ENCODE measurements at regions not wholly inside any gene's neighbourhood (a gene's known extent, or its start where the extent isn't known, plus 50 kb on each side); places are given as distances from the start of the nearest gene placed in this dataset.

- Mint-ChIP-seq H3K9me3 (no peaks in the 10 kb centered on the region), H3K4me3 (no peak overlapping the region), H3K36me3 (no peaks in the 10 kb centered on the region), H3K27ac (no peak overlapping the region), H3K27me3 (peaks cover 0 to 8% of the 10 kb centered on the region in 2 donors), H3K4me1 (peaks cover 6 to 12% (median 9%) of the 10 kb centered on the region in 3 donors)
- H3K4me1 ChIP-seq (ENCODE audit: control insufficient read depth in 1 of 2, extremely low read depth in 1 of 2, insufficient read depth in 2 of 2, low read length in 2 of 2) = peaks cover 4 to 8% of the 10 kb centered on the region in 2 experiments
- POLR2A ChIA-PET = interaction anchor here in 1 of 2 donors (0.6 kb wide), 1 partner anchor 436 kb away, joined by 3 read pairs; no protein-coding TSS in a partner anchor
- no peaks in the 10 kb centered on the region for H3K9me3 ChIP-seq
- no peak for ATAC-seq (replicated peaks in 1 of 4)
- no peaks in the 10 kb centered on the region for H3K36me3 ChIP-seq (ENCODE audit: control insufficient read depth in 2 of 2, extremely low read depth in 1 of 2, insufficient read depth in 1 of 2, low read length in 1 of 2)
- WGBS (ENCODE audit: insufficient coverage) = no CpG with 5 or more reads among the region's 5 CpGs
- no peak overlapping the region for H3K27ac ChIP-seq (ENCODE audit: low read length)
- H3K4me3 ChIP-seq (ENCODE audit: control insufficient read depth in 1 of 2, extremely low read depth in 1 of 2, low read length in 1 of 2) = no peak overlapping the region
- H3K27me3 ChIP-seq (replicated peaks in 1 of 2; ENCODE audit: control insufficient read depth in 2 of 2, extremely low read depth in 1 of 2, insufficient read depth in 2 of 2, low read length in 1 of 2) = peaks cover 0 to 7% of the 10 kb centered on the region in 2 experiments
- DNase-seq = no peak
- CTCF ChIA-PET = no interaction called here
Measured at GRCh38 chr13:44136696-44137268, 236.8 kb upstream of the SERP2 start.

DNA sequence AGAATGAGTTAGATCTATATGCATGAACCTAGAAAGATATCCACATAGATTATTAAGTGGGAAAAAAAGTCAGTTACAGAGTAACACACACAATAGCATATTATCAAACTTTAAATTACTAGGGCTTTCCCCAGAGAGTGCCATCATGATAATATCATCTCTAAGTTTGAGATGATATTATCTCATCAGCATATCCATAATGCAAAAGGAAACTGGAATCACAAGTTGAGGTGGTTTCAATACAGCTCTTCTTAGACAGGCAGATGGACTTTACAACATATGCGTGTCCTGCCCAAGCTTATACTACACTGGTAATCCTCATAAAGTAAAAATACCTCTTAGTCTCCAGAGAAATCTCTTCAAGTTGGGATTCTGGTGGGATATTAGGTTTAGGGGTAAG is 236.2 kb upstream of the SERP2 start:
- Histone ChIP-seq H3K4me3 (ENCODE audit: control insufficient read depth in 1 of 2, extremely low read depth in 1 of 2, low read length in 1 of 2) (no peak overlapping the region), H3K27ac (ENCODE audit: low read length) (no peak overlapping the region), H3K27me3 (replicated peaks in 1 of 2; ENCODE audit: control insufficient read depth in 2 of 2, extremely low read depth in 1 of 2, insufficient read depth in 2 of 2, low read length in 1 of 2) (peaks cover 0 to 7% of the 10 kb centered on the region in 2 experiments), H3K9me3 (no peaks in the 10 kb centered on the region), H3K4me1 (ENCODE audit: control insufficient read depth in 1 of 2, extremely low read depth in 1 of 2, insufficient read depth in 2 of 2, low read length in 2 of 2) (peaks cover 6 to 12% of the 10 kb centered on the region in 2 experiments), H3K36me3 (ENCODE audit: control insufficient read depth in 2 of 2, extremely low read depth in 1 of 2, insufficient read depth in 1 of 2, low read length in 1 of 2) (no peaks in the 10 kb centered on the region)
- no peaks in the 10 kb centered on the region for H3K36me3 Mint-ChIP-seq
- no peaks in the 10 kb centered on the region for H3K9me3 Mint-ChIP-seq
- H3K27me3 Mint-ChIP-seq = peaks cover 0 to 8% of the 10 kb centered on the region in 2 donors
- WGBS (ENCODE audit: insufficient coverage) = no CpG with 5 or more reads among the region's 1 CpG
- DNase-seq (no peak), ATAC-seq (replicated peaks in 1 of 4) (no peak)
- H3K27ac Mint-ChIP-seq = no peak overlapping the region
- CTCF ChIA-PET = no interaction called here
- H3K4me3 Mint-ChIP-seq = no peak overlapping the region
- POLR2A ChIA-PET = interaction anchor here in 1 of 2 donors (0.6 kb wide), 1 partner anchor 435 kb away, joined by 3 read pairs; no protein-coding TSS in a partner anchor
- H3K4me1 Mint-ChIP-seq = peaks cover 10 to 15% (median 13%) of the 10 kb centered on the region in 3 donors

GRCh38 chr13:44140146-44140545 is 233.5 kb upstream of the SERP2 start:
- DNase-seq = no peak
- ATAC-seq (replicated peaks in 1 of 4) = no peak
- Mint-ChIP-seq H3K36me3 (no peaks in the 10 kb centered on the region), H3K4me1 (peaks cover 12 to 24% (median 15%) of the 10 kb centered on the region in 3 donors), H3K27me3 (peaks cover 1 to 4% of the 10 kb centered on the region in 2 donors), H3K4me3 (no peak overlapping the region), H3K27ac (no peak overlapping the region), H3K9me3 (no peaks in the 10 kb centered on the region)
- no peaks in the 10 kb centered on the region for H3K9me3 ChIP-seq
- no peak overlapping the region for H3K27ac ChIP-seq (ENCODE audit: low read length)
- H3K4me1 ChIP-seq (ENCODE audit: control insufficient read depth in 1 of 2, extremely low read depth in 1 of 2, insufficient read depth in 2 of 2, low read length in 2 of 2) = peaks cover 9 to 14% of the 10 kb centered on the region in 2 experiments
- H3K36me3 ChIP-seq (ENCODE audit: control insufficient read depth in 2 of 2, extremely low read depth in 1 of 2, insufficient read depth in 1 of 2, low read length in 1 of 2) = no peaks in the 10 kb centered on the region
- H3K27me3 ChIP-seq (replicated peaks in 1 of 2; ENCODE audit: control insufficient read depth in 2 of 2, extremely low read depth in 1 of 2, insufficient read depth in 2 of 2, low read length in 1 of 2) = peaks cover 0 to 7% of the 10 kb centered on the region in 2 experiments
- CTCF ChIA-PET = interaction anchor here (0.6 to 0.8 kb wide), 2 partner anchors 134 to 330 kb away, joined by 3 read pairs; no protein-coding TSS in a partner anchor
- WGBS (ENCODE audit: insufficient coverage) = 100% methylated on average over 4 of the region's 7 CpGs
- POLR2A ChIA-PET = no interaction called here
- H3K4me3 ChIP-seq (ENCODE audit: control insufficient read depth in 1 of 2, extremely low read depth in 1 of 2, low read length in 1 of 2) = no peak overlapping the region

DNA sequence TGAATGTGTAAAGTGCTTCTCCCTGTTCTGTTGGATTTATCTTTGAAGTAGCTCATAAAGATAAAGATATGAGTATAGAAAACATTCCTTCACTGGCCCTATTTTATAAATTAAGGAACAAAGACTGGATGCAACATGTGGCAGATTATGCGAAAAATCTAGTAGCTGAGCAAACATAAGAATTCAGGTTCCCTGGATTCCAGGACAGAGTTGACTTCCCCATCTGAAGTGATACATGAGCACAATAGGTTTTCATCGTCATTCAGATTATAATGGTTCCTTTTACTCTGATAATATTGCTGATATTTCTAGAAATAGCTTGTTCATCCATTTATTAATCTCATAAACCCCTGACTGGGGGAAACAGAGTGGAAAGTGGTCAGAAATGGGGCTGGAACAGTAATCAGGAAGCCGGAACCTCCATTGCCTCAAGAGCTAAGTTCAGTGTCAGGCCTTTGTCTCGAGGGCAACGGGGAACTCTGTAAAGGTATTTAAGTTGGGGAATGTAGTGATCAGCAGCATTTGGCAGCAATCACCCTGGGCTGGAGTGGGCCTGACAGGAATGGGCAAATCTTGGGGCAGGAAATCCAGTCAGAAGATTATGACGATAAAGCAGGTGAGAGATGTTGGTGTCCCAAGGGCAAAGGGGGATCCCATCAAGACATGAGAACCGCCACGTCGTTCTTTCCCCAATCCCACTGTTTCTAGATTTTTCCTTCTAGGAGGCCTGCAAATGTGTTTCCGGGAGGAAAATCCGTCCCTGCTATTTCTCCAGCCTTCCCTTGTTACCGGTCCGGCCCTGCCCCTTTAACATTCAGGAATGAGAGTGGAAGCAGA is 232.5 kb upstream of the SERP2 start:
- CTCF ChIA-PET = interaction anchor here (0.6 to 0.8 kb wide), 4 partner anchors 133 to 772 kb away, joined by 3 to 6 read pairs (median 4); no protein-coding TSS in a partner anchor
- WGBS (ENCODE audit: insufficient coverage) = 34% methylated on average over 4 of the region's 13 CpGs
- H3K36me3 ChIP-seq (ENCODE audit: control insufficient read depth in 2 of 2, extremely low read depth in 1 of 2, insufficient read depth in 1 of 2, low read length in 1 of 2) = no peaks in the 10 kb centered on the region

GRCh38 chr13:44141725-44142539 is 231.7 kb upstream of the SERP2 start:
- Mint-ChIP-seq H3K27me3 (peaks cover 1 to 7% of the 10 kb centered on the region in 2 donors), H3K9me3 (no peaks in the 10 kb centered on the region), H3K36me3 (no peaks in the 10 kb centered on the region), H3K4me3 (peak overlapping the region; percentile 80 to 92 (median 88)), H3K4me1 (peaks cover 12 to 24% (median 15%) of the 10 kb centered on the region in 3 donors), H3K27ac (peak overlapping the region; percentile 88 to 96)
- Histone ChIP-seq H3K4me1 (ENCODE audit: control insufficient read depth in 1 of 2, extremely low read depth in 1 of 2, insufficient read depth in 2 of 2, low read length in 2 of 2) (peaks cover 9 to 14% of the 10 kb centered on the region in 2 experiments), H3K36me3 (ENCODE audit: control insufficient read depth in 2 of 2, extremely low read depth in 1 of 2, insufficient read depth in 1 of 2, low read length in 1 of 2) (no peaks in the 10 kb centered on the region), H3K27me3 (replicated peaks in 1 of 2; ENCODE audit: control insufficient read depth in 2 of 2, extremely low read depth in 1 of 2, insufficient read depth in 2 of 2, low read length in 1 of 2) (peaks cover 0 to 7% of the 10 kb centered on the region in 2 experiments), H3K27ac (ENCODE audit: low read length) (peak overlapping the region; percentile 97), H3K9me3 (no peaks in the 10 kb centered on the region), H3K4me3 (ENCODE audit: control insufficient read depth in 1 of 2, extremely low read depth in 1 of 2, low read length in 1 of 2) (peak overlapping the region; percentile 88 to 96)
- ChIA-PET CTCF (interaction anchor here (0.6 to 0.7 kb wide), 3 partner anchors 230 to 771 kb away, joined by 3 to 6 read pairs (median 6); no protein-coding TSS in a partner anchor), POLR2A (no interaction called here)
- peak; percentile 58 to 97 (median 81) for DNase-seq
- ATAC-seq (replicated peaks in 1 of 4) = peak; percentile 98 to 99 (median 99)
- WGBS (ENCODE audit: insufficient coverage) = under 1% methylated on average over 64 of the region's 84 CpGs

More for the DNA sequence above, 232.5 kb upstream of the SERP2 start:
- H3K36me3 Mint-ChIP-seq = no peaks in the 10 kb centered on the region
- peaks cover 1 to 4% of the 10 kb centered on the region in 2 donors for H3K27me3 Mint-ChIP-seq
- H3K27me3 ChIP-seq (replicated peaks in 1 of 2; ENCODE audit: control insufficient read depth in 2 of 2, extremely low read depth in 1 of 2, insufficient read depth in 2 of 2, low read length in 1 of 2) = peaks cover 0 to 7% of the 10 kb centered on the region in 2 experiments
- H3K4me1 Mint-ChIP-seq = peaks cover 12 to 24% (median 15%) of the 10 kb centered on the region in 3 donors
- POLR2A ChIA-PET = no interaction called here
- H3K9me3 ChIP-seq = no peaks in the 10 kb centered on the region
- no peak for ATAC-seq (replicated peaks in 1 of 4)
- H3K27ac ChIP-seq (ENCODE audit: low read length) = peak overlapping the region; percentile 97
- peak overlapping the region; percentile 79 to 86 for H3K27ac Mint-ChIP-seq
- DNase-seq = peak in 2 of 35 experiments; percentile 2 to 10
- H3K4me1 ChIP-seq (ENCODE audit: control insufficient read depth in 1 of 2, extremely low read depth in 1 of 2, insufficient read depth in 2 of 2, low read length in 2 of 2) = peaks cover 9 to 14% of the 10 kb centered on the region in 2 experiments
- H3K4me3 ChIP-seq (ENCODE audit: control insufficient read depth in 1 of 2, extremely low read depth in 1 of 2, low read length in 1 of 2) = peak overlapping the region; percentile 88 to 96
- no peaks in the 10 kb centered on the region for H3K9me3 Mint-ChIP-seq
- peak overlapping the region; percentile 80 to 84 (median 83) for H3K4me3 Mint-ChIP-seq

DNA sequence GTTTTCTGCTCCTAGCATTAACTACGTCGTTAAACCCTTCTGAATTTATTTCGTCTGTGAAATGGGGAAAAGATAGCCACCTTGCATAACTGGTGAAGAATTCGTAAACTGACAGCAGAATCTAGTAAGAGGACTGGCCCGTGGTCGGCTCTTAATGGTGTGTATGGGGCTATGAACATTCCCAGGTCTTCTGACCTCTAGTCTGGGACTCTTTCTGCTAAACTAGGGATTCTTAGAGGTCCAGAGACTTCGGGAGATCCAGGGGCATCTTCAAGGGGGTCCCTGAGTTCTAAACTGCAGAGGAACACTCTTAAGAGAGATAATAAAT is 231.1 kb upstream of the SERP2 start:
- Mint-ChIP-seq H3K36me3 (no peaks in the 10 kb centered on the region), H3K27me3 (peaks cover 1 to 5% of the 10 kb centered on the region in 2 donors), H3K4me1 (peaks cover 12 to 24% (median 15%) of the 10 kb centered on the region in 3 donors), H3K4me3 (peak overlapping the region; percentile 80 to 92 (median 88)), H3K27ac (peak overlapping the region; percentile 88 to 96), H3K9me3 (no peaks in the 10 kb centered on the region)
- H3K27ac ChIP-seq (ENCODE audit: low read length) = peak overlapping the region; percentile 84
- H3K4me1 ChIP-seq (ENCODE audit: control insufficient read depth in 1 of 2, extremely low read depth in 1 of 2, insufficient read depth in 2 of 2, low read length in 2 of 2) = peaks cover 9 to 14% of the 10 kb centered on the region in 2 experiments
- no peaks in the 10 kb centered on the region for H3K36me3 ChIP-seq (ENCODE audit: control insufficient read depth in 2 of 2, extremely low read depth in 1 of 2, insufficient read depth in 1 of 2, low read length in 1 of 2)
- WGBS (ENCODE audit: insufficient coverage) = 38% methylated on average over 3 of the region's 7 CpGs
- CTCF ChIA-PET = no interaction called here
- DNase-seq (no peak), ATAC-seq (replicated peaks in 1 of 4) (peak in 2 of 4 experiments; percentile 1)
- H3K4me3 ChIP-seq (ENCODE audit: control insufficient read depth in 1 of 2, extremely low read depth in 1 of 2, low read length in 1 of 2) = peak overlapping the region; percentile 67 to 71
- no peaks in the 10 kb centered on the region for H3K9me3 ChIP-seq
- POLR2A ChIA-PET = no interaction called here
- H3K27me3 ChIP-seq (replicated peaks in 1 of 2; ENCODE audit: control insufficient read depth in 2 of 2, extremely low read depth in 1 of 2, insufficient read depth in 2 of 2, low read length in 1 of 2) = peaks cover 0 to 7% of the 10 kb centered on the region in 2 experiments

All from T-cell (primary cell).